Body of pancreas (tissue), 4 donors: ENCODE measurements at regions not wholly inside any gene's neighbourhood (a gene's known extent, or its start where the extent isn't known, plus 50 kb on each side); places are given as distances from the start of the nearest gene placed in this dataset.

Experiments
- ATAC-seq: fragments of 150-250 bp; one replicate; pipeline ENCODE4 v1.9.1; 2016
- DNase-seq, 4 donors: peaks; one replicate each; pipeline ENCODE4 v3.0.0-alpha.2; 2019
- H3K27ac ChIP-seq, 4 donors: fragments of 200-600 bp; sonication (generic); 1 replicate in 3 of 4; 2 replicates in 1 of 4; pipeline versions ENCODE4 v1.5.1 to v1.6.1; 2016 to 2019; ENCODE audit warnings: mild to moderate bottlenecking in 1 of 4, mixed read lengths in 1 of 4, moderate library complexity in 1 of 4
- H3K27me3 ChIP-seq, 2 donors: fragments of 200-600 bp; sonication (generic); one replicate each; pipeline ENCODE4 v1.6.0; 2016; ENCODE audit warnings: mild to moderate bottlenecking in 1 of 2
- H3K36me3 ChIP-seq, 2 donors: fragments of 200-600 bp; sonication (generic); replicated peaks in 1 of 2; 2 replicates each; pipeline ENCODE4 v1.5.1; 2016; ENCODE audit warnings: low read depth in 2 of 2; ENCODE audit not compliant: insufficient read depth in 1 of 2
- H3K4me1 ChIP-seq: fragments of 200-600 bp; sonication (generic); one replicate; pipeline ENCODE4 v1.6.0; 2016
- H3K4me3 ChIP-seq, 2 donors: fragments of 200-600 bp; sonication (generic); 1 replicate in 1 of 2; 2 replicates in 1 of 2; pipeline ENCODE4 v1.5.1; 2016 to 2019
- H3K9me3 ChIP-seq, 3 donors: fragments of 200-600 bp; sonication (generic); 1 replicate in 2 of 3; 2 replicates in 1 of 3; pipeline ENCODE4 v1.5.1; 2016
- CTCF ChIP-seq, 7 experiments: fragments of 450-650 bp in 4 of 7; fragments of 200-600 bp in 3 of 7; sonication (generic) in 3 of 7; IDR thresholded peaks; one replicate each; pipeline ENCODE4 v1.5.1; 2016 to 2019; ENCODE audit warnings: antibody characterized with exemption in 7 of 7
- POLR2A ChIP-seq, 3 donors: fragments of 450-650 bp; IDR thresholded peaks; one replicate each; pipeline ENCODE4 v1.6.1; 2016; ENCODE audit warnings: antibody characterized with exemption in 3 of 3, mild to moderate bottlenecking in 2 of 3
- WGBS, 2 donors: methylation state at CpG; one replicate each; pipeline ENCODE4 v1.1.5; 2017; 5-methylcytosine and 5-hydroxymethylcytosine counted together
- intact Hi-C: fragments of 100-400 bp; cut with DNase I; formaldehyde crosslinking; loops from one replicate; pipeline ENCODE4 v1.15.1; 2023

GRCh38 chr1:216793303-216793702 lies 70.1 kb upstream of the ESRRG start:
- ATAC-seq (no peak), DNase-seq (no peak)
- no peaks in the 10 kb centered on the region for H3K27me3 ChIP-seq
- no peaks in the 10 kb centered on the region for H3K36me3 ChIP-seq
- H3K4me1 ChIP-seq, result no peaks in the 10 kb centered on the region
- intact Hi-C loops, result no loop called here
- H3K4me3 ChIP-seq, result no peak overlapping the region
- TF ChIP-seq POLR2A (IDR thresholded peaks at IDR 0.05) (no peak), CTCF (IDR thresholded peaks at IDR 0.05) (no peak)
- H3K9me3 ChIP-seq, result no peaks in the 10 kb centered on the region
- no peak overlapping the region for H3K27ac ChIP-seq

- Histone ChIP-seq H3K4me3 (no peak overlapping the region), H3K9me3 (no peaks in the 10 kb centered on the region), H3K27ac (no peak overlapping the region), H3K4me1 (no peaks in the 10 kb centered on the region), H3K27me3 (no peaks in the 10 kb centered on the region), H3K36me3 (no peaks in the 10 kb centered on the region)
- DNase-seq (no peak), ATAC-seq (no peak)
- WGBS, 2 donors, result 89 to 91% methylated on average over 1 of the region's 1 CpG
- TF ChIP-seq CTCF (IDR thresholded peaks at IDR 0.05) (no peak), POLR2A (IDR thresholded peaks at IDR 0.05) (no peak)
- intact Hi-C loops, result no loop called here
Observed at GRCh38 chr1:216788671-216789070, 65.4 kb upstream of the ESRRG start.

GRCh38 chr1:216785737-216786136 lies 62.5 kb upstream of the ESRRG start:
- Histone ChIP-seq H3K36me3 (no peaks in the 10 kb centered on the region), H3K9me3 (no peaks in the 10 kb centered on the region), H3K27me3 (no peaks in the 10 kb centered on the region), H3K4me3 (no peak overlapping the region), H3K27ac (no peak overlapping the region), H3K4me1 (no peaks in the 10 kb centered on the region)
- no peak for DNase-seq
- 63 to 65% methylated on average over 4 of the region's 4 CpGs for WGBS, 2 donors
- intact Hi-C loops, result no loop called here
- no peak for ATAC-seq
- TF ChIP-seq POLR2A (IDR thresholded peaks at IDR 0.05) (no peak), CTCF (IDR thresholded peaks at IDR 0.05) (no peak)

GRCh38 chr1:216785221-216785620 lies 62.0 kb upstream of the ESRRG start:
- 69 to 80% methylated on average over 3 of the region's 3 CpGs for WGBS, 2 donors
- no peak for ATAC-seq
- no peak overlapping the region for H3K27ac ChIP-seq

More at GRCh38 chr1:216785221-216785620, 62.0 kb upstream of the ESRRG start:
- no peak for DNase-seq
- H3K4me1 ChIP-seq, result no peaks in the 10 kb centered on the region
- H3K9me3 ChIP-seq, result no peaks in the 10 kb centered on the region
- H3K4me3 ChIP-seq, result no peak overlapping the region
- no peaks in the 10 kb centered on the region for H3K36me3 ChIP-seq
- intact Hi-C loops, result no loop called here
- no peaks in the 10 kb centered on the region for H3K27me3 ChIP-seq
- TF ChIP-seq CTCF (IDR thresholded peaks at IDR 0.05), result no peak
- TF ChIP-seq POLR2A (IDR thresholded peaks at IDR 0.05), result no peak
